Loucy (cell line): ENCODE measurements at regions not wholly inside any gene's neighbourhood (a gene's known extent, or its start where the extent isn't known, plus 50 kb on each side); places are given as distances from the start of the nearest gene placed in this dataset.

Experiments used
- CTCF ChIP-seq: fragments of 200-600 bp; sonication (generic); conservative IDR thresholded peaks from 2 replicates; pipeline ENCODE4 v1.5.1; 2014; ENCODE audit warnings: mild to moderate bottlenecking, antibody characterized with exemption, low read length
- EZH2phosphoT487 ChIP-seq: fragments of 200-600 bp; IDR thresholded peaks from 2 replicates; pipeline ENCODE4 v1.6.1; 2018; ENCODE audit warnings: antibody characterized with exemption, mild to moderate bottlenecking, moderate library complexity, borderline replicate concordance

GRCh38 chr12:90261283-90261682 lies 552.6 kb upstream of the ATP2B1 start:
- TF ChIP-seq CTCF, result no peak
- TF ChIP-seq EZH2phosphoT487, result no peak
